H9 (cell line): ENCODE measurements at regions not wholly inside any gene's neighbourhood (a gene's known extent, or its start where the extent isn't known, plus 50 kb on each side); places are given as distances from the start of the nearest gene placed in this dataset.

Experiments used
- DNase-seq: peaks from one replicate; pipeline ENCODE4 v3.0.0-alpha.2; 2017
- H2AFZ ChIP-seq: one replicate; pipeline ENCODE4 v1.6.1; 2013; ENCODE audit warnings: mild to moderate bottlenecking, low read length, control low read depth, moderate library complexity
- H2AK5ac ChIP-seq: 2 replicates; pipeline ENCODE4 v1.6.1; 2013; ENCODE audit warnings: low read length, control low read depth, mixed read lengths; ENCODE audit not compliant: insufficient read length
- H2BK120ac ChIP-seq: one replicate; pipeline ENCODE4 v1.6.1; 2013; ENCODE audit warnings: low read depth, mild to moderate bottlenecking, low read length, control low read depth, inconsistent platforms; ENCODE audit not compliant: poor library complexity, severe bottlenecking
- H2BK12ac ChIP-seq: 2 replicates; pipeline ENCODE4 v1.6.1; 2013; ENCODE audit warnings: low read length, control low read depth, mixed read lengths, low read depth; ENCODE audit not compliant: insufficient read length
- H2BK15ac ChIP-seq: 2 replicates; pipeline ENCODE4 v1.6.1; 2013; ENCODE audit warnings: low read depth, low read length, control low read depth
- H2BK20ac ChIP-seq: one replicate; pipeline ENCODE4 v1.6.1; 2013; ENCODE audit warnings: low read depth, mild to moderate bottlenecking, low read length, control low read depth, inconsistent platforms; ENCODE audit not compliant: poor library complexity, severe bottlenecking
- H2BK5ac ChIP-seq: 2 replicates; pipeline ENCODE4 v1.6.1; 2013; ENCODE audit warnings: low read length, control low read depth, mixed read lengths; ENCODE audit not compliant: insufficient read length
- H3K14ac ChIP-seq: 2 replicates; pipeline ENCODE4 v1.6.1; 2013; ENCODE audit warnings: low read length, control low read depth; ENCODE audit not compliant: insufficient read depth
- H3K18ac ChIP-seq: 2 replicates; pipeline ENCODE4 v1.6.1; 2013; ENCODE audit warnings: low read depth, mild to moderate bottlenecking, mixed read lengths, low read length, control low read depth; ENCODE audit not compliant: insufficient read length
- H3K23ac ChIP-seq: 2 replicates; pipeline ENCODE4 v1.6.1; 2013; ENCODE audit warnings: low read length, control low read depth, mixed read lengths, low read depth; ENCODE audit not compliant: insufficient read length
- H3K23me2 ChIP-seq: 2 replicates; pipeline ENCODE4 v1.6.1; 2013; ENCODE audit warnings: low read depth, mild to moderate bottlenecking, mixed read lengths, low read length, control low read depth; ENCODE audit not compliant: insufficient read length, poor library complexity, severe bottlenecking
- H3K27ac ChIP-seq: 2 replicates; pipeline ENCODE4 v1.5.1; 2013; ENCODE audit warnings: low read length, control low read depth, mixed read lengths, low read depth; ENCODE audit not compliant: insufficient read length
- H3K27me3 ChIP-seq: 2 replicates; pipeline ENCODE4 v1.6.1; 2013; ENCODE audit warnings: low read length, control low read depth, inconsistent platforms; ENCODE audit not compliant: insufficient read depth
- H3K4ac ChIP-seq: 2 replicates; pipeline ENCODE4 v1.6.1; 2013; ENCODE audit warnings: low read depth, mild to moderate bottlenecking, control low read depth, inconsistent platforms, low read length, moderate library complexity
- H3K4me1 ChIP-seq: 2 replicates; pipeline ENCODE4 v1.6.1; 2013; ENCODE audit warnings: low read length, control low read depth, inconsistent platforms; ENCODE audit not compliant: insufficient read depth
- H3K4me2 ChIP-seq: 2 replicates; pipeline ENCODE4 v1.6.1; 2013; ENCODE audit warnings: low read length, control low read depth, mixed read lengths; ENCODE audit not compliant: insufficient read length, insufficient read depth
- H3K56ac ChIP-seq: 2 replicates; pipeline ENCODE4 v1.6.1; 2013; ENCODE audit warnings: low read depth, mild to moderate bottlenecking, mixed read lengths, low read length, control low read depth; ENCODE audit not compliant: insufficient read length
- H3K79me1 ChIP-seq: 2 replicates; pipeline ENCODE4 v1.6.1; 2013; ENCODE audit warnings: low read depth, mild to moderate bottlenecking, moderate library complexity, low read length, control low read depth, inconsistent platforms; ENCODE audit not compliant: insufficient read depth, poor library complexity, severe bottlenecking
- H3K79me2 ChIP-seq: 2 replicates; pipeline ENCODE4 v1.6.1; 2013; ENCODE audit warnings: low read length, control low read depth, inconsistent platforms; ENCODE audit not compliant: insufficient read depth
- H3K9ac ChIP-seq: 2 replicates; pipeline ENCODE4 v1.6.1; 2013; ENCODE audit warnings: low read length, control low read depth, mixed read lengths; ENCODE audit not compliant: insufficient read length; ENCODE audit errors: extremely low read depth
- H3K9me3 ChIP-seq: one replicate; pipeline ENCODE4 v1.6.1; 2013; ENCODE audit warnings: low read depth, low read length, inconsistent platforms; ENCODE audit not compliant: control insufficient read depth
- H3T11ph ChIP-seq: one replicate; pipeline ENCODE4 v1.6.1; 2013; ENCODE audit warnings: mild to moderate bottlenecking, low read length, control low read depth, inconsistent platforms
- H4K20me1 ChIP-seq: one replicate; pipeline ENCODE4 v1.6.1; 2013; ENCODE audit not compliant: control insufficient read depth, insufficient read length, insufficient read depth
- H4K5ac ChIP-seq: 2 replicates; pipeline ENCODE4 v1.6.1; 2013; ENCODE audit warnings: low read depth, mild to moderate bottlenecking, mixed read lengths, low read length, control low read depth; ENCODE audit not compliant: insufficient read length
- H4K8ac ChIP-seq: replicated peaks from 2 replicates; pipeline ENCODE4 v1.6.1; 2013; ENCODE audit warnings: low read length, control low read depth, mixed read lengths, low read depth; ENCODE audit not compliant: insufficient read length
- H4K91ac ChIP-seq: 2 replicates; pipeline ENCODE4 v1.6.1; 2013; ENCODE audit warnings: low read depth, mild to moderate bottlenecking, moderate library complexity, mixed read lengths, low read length, control low read depth; ENCODE audit not compliant: insufficient read length
- H3K27ac Mint-ChIP-seq, 3 experiments: 2 replicates in 2 of 3; 3 replicates in 1 of 3; pipeline ENCODE4 v1.8.0; 2020 to 2021; ENCODE audit warnings: mixed read lengths in 3 of 3, mild to moderate bottlenecking in 1 of 3, moderate library complexity in 1 of 3
- H3K27me3 Mint-ChIP-seq: 2 replicates; pipeline ENCODE4 v1.8.0; 2021; ENCODE audit warnings: low read depth, mild to moderate bottlenecking, moderate library complexity, mixed read lengths
- H3K36me3 Mint-ChIP-seq, 3 experiments: 2 replicates in 2 of 3; 3 replicates in 1 of 3; pipeline ENCODE4 v1.8.0; 2020 to 2021; ENCODE audit warnings: low read depth in 3 of 3, mixed read lengths in 3 of 3; ENCODE audit not compliant: insufficient read depth in 1 of 3
- H3K4me1 Mint-ChIP-seq, 2 experiments: 2 replicates each; pipeline ENCODE4 v1.8.0; 2020; ENCODE audit warnings: mixed read lengths in 2 of 2
- H3K4me3 Mint-ChIP-seq, 2 experiments: 2 replicates in 1 of 2; 3 replicates in 1 of 2; pipeline ENCODE4 v1.8.0; 2020 to 2021; ENCODE audit warnings: mild to moderate bottlenecking in 2 of 2, mixed read lengths in 2 of 2, moderate library complexity in 1 of 2
- H3K9me3 Mint-ChIP-seq, 2 experiments: 2 replicates in 1 of 2; 3 replicates in 1 of 2; pipeline ENCODE4 v1.8.0; 2020; ENCODE audit warnings: mild to moderate bottlenecking in 2 of 2, mixed read lengths in 2 of 2, moderate library complexity in 1 of 2
- CTCF ChIP-seq: fragments of 200-600 bp; sonication (generic); conservative IDR thresholded peaks from 3 replicates; pipeline ENCODE4 v1.8.0; 2021; ENCODE audit warnings: antibody characterized with exemption, mild to moderate bottlenecking
- WGBS: extraction: QIAGEN DNeasy Blood & Tissue Kit; methylation state at CpG from one replicate; pipeline ENCODE4 v1.1.7; 2013; ENCODE audit warnings: missing lambda C conversion rate, low lambda C conversion rate, mixed read lengths; ENCODE audit not compliant: insufficient read length; ENCODE audit errors: extremely low coverage; 5-methylcytosine and 5-hydroxymethylcytosine counted together

GRCh38 chr6:40972814-40973213 lies 66.2 kb downstream of the UNC5CL start:
- H3K4me1 ChIP-seq = no peaks in the 10 kb centered on the region; the same call in 1 of the 2 replicates
- H3K79me2 ChIP-seq = no peaks in the 10 kb centered on the region
- H3K27ac ChIP-seq = no peak overlapping the region
- no peak overlapping the region for H2BK5ac ChIP-seq
- TF ChIP-seq CTCF = no peak
- no peak overlapping the region for H3K4me2 ChIP-seq
- H3K18ac ChIP-seq = no peak overlapping the region
- peaks cover 0 to 2% (median 0%) of the 10 kb centered on the region in 3 experiments; a peak in 1 of 7 replicates for H3K36me3 Mint-ChIP-seq
- no peaks in the 10 kb centered on the region for H3K79me1 ChIP-seq
- H3K23me2 ChIP-seq = no peaks in the 10 kb centered on the region
- H3K4me1 Mint-ChIP-seq = peaks cover 12% of the 10 kb centered on the region in 2 experiments
- no peak overlapping the region for H2BK120ac ChIP-seq
- no CpG with 5 or more reads among the region's 3 CpGs for WGBS
- no peak overlapping the region for H2AK5ac ChIP-seq
- H3K9me3 Mint-ChIP-seq = peaks cover 2 to 7% of the 10 kb centered on the region in 2 experiments; a peak in 2 of 5 replicates
- H3T11ph ChIP-seq = no peak overlapping the region
- no peak overlapping the region for H2BK20ac ChIP-seq
- H3K14ac ChIP-seq = no peak overlapping the region
- no peaks in the 10 kb centered on the region for H4K20me1 ChIP-seq
- H3K23ac ChIP-seq = no peak overlapping the region
- no peak overlapping the region for H3K4ac ChIP-seq
- no peaks in the 10 kb centered on the region for H3K27me3 ChIP-seq
- H2BK12ac ChIP-seq = no peak overlapping the region
- no peak overlapping the region for H2AFZ ChIP-seq
- H4K8ac ChIP-seq = no peak overlapping the region
- no peak overlapping the region for H3K4me3 Mint-ChIP-seq
- H4K5ac ChIP-seq = no peak overlapping the region
- H3K9ac ChIP-seq = no peak overlapping the region
- no peak overlapping the region for H4K91ac ChIP-seq
- no peak overlapping the region for H3K56ac ChIP-seq
- DNase-seq = no peak
- no peaks in the 10 kb centered on the region for H3K9me3 ChIP-seq
- H3K27ac Mint-ChIP-seq = no peak overlapping the region
- H2BK15ac ChIP-seq = no peak overlapping the region
- H3K27me3 Mint-ChIP-seq = peaks cover 21% of the 10 kb centered on the region
